ENCODE measurements at regions not wholly inside any gene's neighbourhood (a gene's known extent, or its start where the extent isn't known, plus 50 kb on each side); places are given as distances from the start of the nearest gene placed in this dataset.

DNA sequence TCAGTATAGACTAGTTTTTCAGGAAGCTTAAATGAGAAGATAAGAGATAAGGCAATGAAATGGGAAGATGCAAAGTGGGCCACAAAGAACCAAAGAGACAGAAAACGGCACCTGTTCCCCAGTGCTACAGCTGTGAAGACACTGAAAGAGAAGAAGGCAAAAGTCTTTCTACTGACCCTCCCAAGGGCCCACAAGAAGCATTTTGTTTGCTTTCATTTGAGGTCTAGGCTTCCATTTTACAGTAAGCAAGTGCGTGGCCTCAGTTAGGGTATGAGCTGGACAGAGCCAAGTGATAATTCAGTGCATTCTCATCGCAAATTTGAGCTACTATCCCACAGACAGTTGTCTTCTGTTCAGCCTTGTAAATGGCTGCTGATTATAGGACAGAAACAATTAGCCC lies 53.4 kb upstream of the STK17B start:
- Mint-ChIP-seq H3K4me3 (no peak overlapping the region), H3K36me3 (peaks cover 16% of the 10 kb centered on the region), H3K4me1 (ENCODE audit: unreplicated experiment) (no peaks in the 10 kb centered on the region), H3K27me3 (no peaks in the 10 kb centered on the region), H3K9me3 (no peaks in the 10 kb centered on the region), H3K27ac (no peak overlapping the region)
- TF ChIP-seq, protein P1, sequence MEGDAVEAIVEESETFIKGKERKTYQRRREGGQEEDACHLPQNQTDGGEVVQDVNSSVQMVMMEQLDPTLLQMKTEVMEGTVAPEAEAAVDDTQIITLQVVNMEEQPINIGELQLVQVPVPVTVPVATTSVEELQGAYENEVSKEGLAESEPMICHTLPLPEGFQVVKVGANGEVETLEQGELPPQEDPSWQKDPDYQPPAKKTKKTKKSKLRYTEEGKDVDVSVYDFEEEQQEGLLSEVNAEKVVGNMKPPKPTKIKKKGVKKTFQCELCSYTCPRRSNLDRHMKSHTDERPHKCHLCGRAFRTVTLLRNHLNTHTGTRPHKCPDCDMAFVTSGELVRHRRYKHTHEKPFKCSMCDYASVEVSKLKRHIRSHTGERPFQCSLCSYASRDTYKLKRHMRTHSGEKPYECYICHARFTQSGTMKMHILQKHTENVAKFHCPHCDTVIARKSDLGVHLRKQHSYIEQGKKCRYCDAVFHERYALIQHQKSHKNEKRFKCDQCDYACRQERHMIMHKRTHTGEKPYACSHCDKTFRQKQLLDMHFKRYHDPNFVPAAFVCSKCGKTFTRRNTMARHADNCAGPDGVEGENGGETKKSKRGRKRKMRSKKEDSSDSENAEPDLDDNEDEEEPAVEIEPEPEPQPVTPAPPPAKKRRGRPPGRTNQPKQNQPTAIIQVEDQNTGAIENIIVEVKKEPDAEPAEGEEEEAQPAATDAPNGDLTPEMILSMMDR (conservative IDR thresholded peaks at IDR 0.05) = no peak
- no peak for DNase-seq (ENCODE audit: extremely low spot score, unreplicated experiment)

DNA sequence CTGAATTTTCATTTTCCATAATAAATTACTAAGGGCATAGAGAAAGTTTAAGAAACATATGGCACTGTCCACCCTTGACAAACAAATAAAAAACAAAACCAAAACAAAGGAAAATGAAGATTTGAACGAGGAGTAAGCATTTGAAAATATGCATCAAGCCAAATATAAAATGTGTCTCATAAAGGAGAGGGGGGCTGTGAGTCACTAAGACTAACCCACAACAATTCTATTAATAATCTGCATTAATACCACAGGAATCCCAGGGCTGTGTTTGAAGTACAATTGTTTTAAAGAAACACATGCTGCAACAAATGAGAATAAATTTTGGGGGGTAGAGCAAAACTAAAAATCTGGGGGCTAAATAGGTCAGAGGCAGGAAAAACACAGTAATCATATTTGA lies 53.8 kb upstream of the STK17B start:
- Mint-ChIP-seq H3K27me3 (no peaks in the 10 kb centered on the region), H3K4me3 (no peak overlapping the region), H3K4me1 (ENCODE audit: unreplicated experiment) (no peaks in the 10 kb centered on the region), H3K9me3 (no peaks in the 10 kb centered on the region), H3K27ac (no peak overlapping the region), H3K36me3 (peaks cover 16% of the 10 kb centered on the region)
- DNase-seq (ENCODE audit: extremely low spot score, unreplicated experiment) = no peak
- TF ChIP-seq, protein P1 (conservative IDR thresholded peaks at IDR 0.05) = no peak

DNA sequence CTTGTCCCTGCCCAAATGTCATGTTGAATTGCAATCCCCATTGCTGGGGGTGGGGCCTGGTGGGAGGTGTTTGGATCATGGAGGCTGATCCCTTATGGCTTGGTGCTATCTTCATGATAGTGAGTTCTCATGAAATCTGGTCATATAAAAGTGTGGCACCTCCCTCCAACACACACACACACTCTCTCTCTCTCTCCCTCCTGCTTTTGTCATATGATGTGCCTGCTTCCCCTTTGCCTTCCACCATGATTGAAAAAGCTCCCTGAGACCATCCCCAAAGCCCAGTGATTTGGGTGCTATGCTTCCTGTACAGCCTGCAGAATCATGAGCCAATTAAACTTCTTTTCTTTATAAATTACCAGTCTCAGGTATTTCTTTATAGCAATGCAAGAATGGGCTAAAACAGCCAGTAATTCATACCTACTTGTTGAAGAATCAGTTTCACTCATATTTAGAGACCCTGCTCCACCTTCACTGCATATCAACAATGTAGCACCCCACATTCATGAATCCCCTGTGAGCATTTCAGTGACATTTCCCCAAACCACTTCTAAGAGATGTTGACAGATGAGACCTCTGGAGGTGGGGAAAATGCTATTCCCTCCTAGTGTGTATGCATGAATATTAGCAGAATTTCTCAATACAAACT lies 54.8 kb upstream of the STK17B start:
- TF ChIP-seq, protein P1 (conservative IDR thresholded peaks at IDR 0.05) = no peak
- Mint-ChIP-seq H3K9me3 (no peaks in the 10 kb centered on the region), H3K27ac (no peak overlapping the region), H3K4me3 (no peak overlapping the region), H3K27me3 (no peaks in the 10 kb centered on the region), H3K4me1 (ENCODE audit: unreplicated experiment) (no peaks in the 10 kb centered on the region), H3K36me3 (peaks cover 12% of the 10 kb centered on the region)
- DNase-seq (ENCODE audit: extremely low spot score, unreplicated experiment) = no peak

DNA sequence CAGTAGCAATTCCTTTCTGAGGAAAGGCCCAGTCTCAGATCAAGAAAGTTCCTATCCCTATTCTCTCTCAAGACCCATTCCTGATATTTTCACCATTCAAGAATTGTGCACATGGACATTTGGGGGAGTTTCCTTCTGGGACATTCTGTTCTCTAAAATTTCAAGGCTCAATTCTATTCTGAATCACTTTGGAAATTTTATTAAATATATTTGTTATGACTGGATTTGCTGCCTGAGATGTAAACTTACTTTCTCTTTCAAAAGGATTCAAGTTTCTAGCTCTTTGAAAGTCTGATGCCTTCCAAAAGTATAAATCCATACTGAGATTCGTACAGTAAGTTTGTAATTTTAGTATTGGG lies 55.3 kb upstream of the STK17B start:
- no peak overlapping the region for H3K4me3 Mint-ChIP-seq
- H3K27me3 Mint-ChIP-seq = no peaks in the 10 kb centered on the region
- H3K9me3 Mint-ChIP-seq = no peaks in the 10 kb centered on the region
- H3K4me1 Mint-ChIP-seq (ENCODE audit: unreplicated experiment) = no peaks in the 10 kb centered on the region
- no peak overlapping the region for H3K27ac Mint-ChIP-seq
- no peak for DNase-seq (ENCODE audit: extremely low spot score, unreplicated experiment)
- TF ChIP-seq, protein P1 (conservative IDR thresholded peaks at IDR 0.05) = no peak
- peaks cover 12% of the 10 kb centered on the region for H3K36me3 Mint-ChIP-seq

DNA sequence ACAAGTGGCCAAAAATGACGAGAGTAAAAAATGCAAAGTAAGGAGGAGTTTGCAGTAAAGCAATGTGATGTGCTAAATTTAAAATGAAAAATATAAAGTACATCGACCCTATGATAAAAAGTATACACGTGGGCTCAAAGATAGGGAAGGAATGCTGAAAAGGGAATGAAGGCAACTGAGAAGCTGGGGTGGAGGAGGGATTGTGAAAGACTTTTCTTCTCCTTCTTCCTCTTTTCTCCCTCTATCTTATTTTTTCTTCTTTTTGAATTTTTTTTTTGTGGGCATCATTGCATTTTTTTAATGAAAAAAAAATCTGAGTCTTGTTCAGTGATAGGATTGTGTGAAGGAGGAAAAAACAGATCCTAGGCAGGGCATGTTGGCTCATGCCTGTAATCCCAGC lies 57.6 kb upstream of the STK17B start:
- Mint-ChIP-seq H3K4me3 (no peak overlapping the region), H3K27ac (peak overlapping the region; percentile 57), H3K36me3 (peaks cover 4% of the 10 kb centered on the region), H3K9me3 (no peaks in the 10 kb centered on the region), H3K4me1 (ENCODE audit: unreplicated experiment) (peaks cover 4% of the 10 kb centered on the region), H3K27me3 (no peaks in the 10 kb centered on the region)
- TF ChIP-seq, protein P1 (conservative IDR thresholded peaks at IDR 0.05) = no peak
- no peak for DNase-seq (ENCODE audit: extremely low spot score, unreplicated experiment)

Data from type B pancreatic cell (in vitro differentiated cells).